HEK293 (cell line): ENCODE measurements at regions not wholly inside any gene's neighbourhood (a gene's known extent, or its start where the extent isn't known, plus 50 kb on each side); places are given as distances from the start of the nearest gene placed in this dataset.

Source experiments
- REST ChIP-seq: fragments of 450-650 bp; formaldehyde crosslinking; IDR thresholded peaks from 2 replicates; pipeline ENCODE4 v1.5.1; 2016; ENCODE audit warnings: missing biosample characterization, missing genetic modification characterization
- TCF7L2 ChIP-seq: IDR thresholded peaks from 2 replicates; pipeline ENCODE4 v1.6.1; 2011; ENCODE audit warnings: low read depth, mild to moderate bottlenecking, inconsistent platforms, low read length, moderate library complexity, borderline replicate concordance
- ZBTB7A ChIP-seq: fragments of 450-650 bp; formaldehyde crosslinking; IDR thresholded peaks from 2 replicates; pipeline ENCODE4 v1.5.1; 2016; ENCODE audit warnings: low read depth, missing biosample characterization, missing genetic modification characterization
- ZBTB8A ChIP-seq: fragments of 450-650 bp; formaldehyde crosslinking; IDR thresholded peaks from 2 replicates; pipeline ENCODE4 v1.5.1; 2016; ENCODE audit warnings: missing biosample characterization, missing genetic modification characterization
- ZEB2 ChIP-seq: fragments of 450-650 bp; formaldehyde crosslinking; IDR thresholded peaks from 2 replicates; pipeline ENCODE4 v1.5.1; 2016; ENCODE audit warnings: missing biosample characterization, missing genetic modification characterization
- ZNF157 ChIP-seq: fragments of 450-650 bp; formaldehyde crosslinking; IDR thresholded peaks from 2 replicates; pipeline ENCODE4 v1.5.1; 2016; ENCODE audit warnings: missing biosample characterization, missing genetic modification characterization
- TF ChIP-seq, protein P1 (sequence below): fragments of 450-650 bp; formaldehyde crosslinking; IDR thresholded peaks from 2 replicates; pipeline ENCODE4 v1.5.1; 2016; ENCODE audit warnings: missing biosample characterization, missing genetic modification characterization
- TF ChIP-seq, protein P2 (sequence below): fragments of 450-650 bp; formaldehyde crosslinking; IDR thresholded peaks from 2 replicates; pipeline ENCODE4 v1.5.1; 2016; ENCODE audit warnings: missing biosample characterization, missing genetic modification characterization
- TF ChIP-seq, protein P3 (sequence below): fragments of 450-650 bp; formaldehyde crosslinking; optimal IDR thresholded peaks from 2 replicates; pipeline ENCODE3; 2016; ENCODE audit warnings: missing biosample characterization, mild to moderate bottlenecking, missing genetic modification characterization

DNA sequence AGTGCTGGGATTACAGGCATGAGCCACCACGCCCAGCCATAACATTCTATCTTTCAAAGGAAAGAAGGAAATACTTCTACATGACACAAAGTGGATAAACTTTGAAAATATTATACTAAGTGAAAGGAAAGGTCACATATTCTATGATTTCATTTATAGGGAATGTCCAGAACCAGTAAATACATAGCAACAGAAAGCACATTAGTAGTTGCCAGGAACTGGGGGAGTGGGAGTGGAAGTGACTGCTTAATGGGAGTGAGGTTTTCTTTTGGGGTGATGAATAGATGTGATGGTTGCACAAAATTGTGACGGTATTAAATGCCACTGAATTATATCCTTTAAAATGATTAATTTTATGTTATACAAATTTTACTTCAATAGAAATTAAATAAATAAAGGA lies 95.7 kb upstream of the IL15 start:
- TF ChIP-seq, protein P1, sequence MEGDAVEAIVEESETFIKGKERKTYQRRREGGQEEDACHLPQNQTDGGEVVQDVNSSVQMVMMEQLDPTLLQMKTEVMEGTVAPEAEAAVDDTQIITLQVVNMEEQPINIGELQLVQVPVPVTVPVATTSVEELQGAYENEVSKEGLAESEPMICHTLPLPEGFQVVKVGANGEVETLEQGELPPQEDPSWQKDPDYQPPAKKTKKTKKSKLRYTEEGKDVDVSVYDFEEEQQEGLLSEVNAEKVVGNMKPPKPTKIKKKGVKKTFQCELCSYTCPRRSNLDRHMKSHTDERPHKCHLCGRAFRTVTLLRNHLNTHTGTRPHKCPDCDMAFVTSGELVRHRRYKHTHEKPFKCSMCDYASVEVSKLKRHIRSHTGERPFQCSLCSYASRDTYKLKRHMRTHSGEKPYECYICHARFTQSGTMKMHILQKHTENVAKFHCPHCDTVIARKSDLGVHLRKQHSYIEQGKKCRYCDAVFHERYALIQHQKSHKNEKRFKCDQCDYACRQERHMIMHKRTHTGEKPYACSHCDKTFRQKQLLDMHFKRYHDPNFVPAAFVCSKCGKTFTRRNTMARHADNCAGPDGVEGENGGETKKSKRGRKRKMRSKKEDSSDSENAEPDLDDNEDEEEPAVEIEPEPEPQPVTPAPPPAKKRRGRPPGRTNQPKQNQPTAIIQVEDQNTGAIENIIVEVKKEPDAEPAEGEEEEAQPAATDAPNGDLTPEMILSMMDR (tag by site-specific recombination) = no peak
- TF ChIP-seq TCF7L2 = no peak
- TF ChIP-seq ZBTB7A (tag by site-specific recombination) = no peak
- no peak for TF ChIP-seq REST
- TF ChIP-seq ZBTB8A (tag by site-specific recombination) = no peak
- TF ChIP-seq, protein P2, sequence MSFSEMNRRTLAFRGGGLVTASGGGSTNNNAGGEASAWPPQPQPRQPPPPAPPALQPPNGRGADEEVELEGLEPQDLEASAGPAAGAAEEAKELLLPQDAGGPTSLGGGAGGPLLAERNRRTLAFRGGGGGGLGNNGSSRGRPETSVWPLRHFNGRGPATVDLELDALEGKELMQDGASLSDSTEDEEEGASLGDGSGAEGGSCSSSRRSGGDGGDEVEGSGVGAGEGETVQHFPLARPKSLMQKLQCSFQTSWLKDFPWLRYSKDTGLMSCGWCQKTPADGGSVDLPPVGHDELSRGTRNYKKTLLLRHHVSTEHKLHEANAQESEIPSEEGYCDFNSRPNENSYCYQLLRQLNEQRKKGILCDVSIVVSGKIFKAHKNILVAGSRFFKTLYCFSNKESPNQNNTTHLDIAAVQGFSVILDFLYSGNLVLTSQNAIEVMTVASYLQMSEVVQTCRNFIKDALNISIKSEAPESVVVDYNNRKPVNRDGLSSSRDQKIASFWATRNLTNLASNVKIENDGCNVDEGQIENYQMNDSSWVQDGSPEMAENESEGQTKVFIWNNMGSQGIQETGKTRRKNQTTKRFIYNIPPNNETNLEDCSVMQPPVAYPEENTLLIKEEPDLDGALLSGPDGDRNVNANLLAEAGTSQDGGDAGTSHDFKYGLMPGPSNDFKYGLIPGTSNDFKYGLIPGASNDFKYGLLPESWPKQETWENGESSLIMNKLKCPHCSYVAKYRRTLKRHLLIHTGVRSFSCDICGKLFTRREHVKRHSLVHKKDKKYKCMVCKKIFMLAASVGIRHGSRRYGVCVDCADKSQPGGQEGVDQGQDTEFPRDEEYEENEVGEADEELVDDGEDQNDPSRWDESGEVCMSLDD = no peak
- no peak for TF ChIP-seq ZEB2 (tag by site-specific recombination)
- no peak for TF ChIP-seq ZNF157 (tag by site-specific recombination)
- TF ChIP-seq, protein P3, sequence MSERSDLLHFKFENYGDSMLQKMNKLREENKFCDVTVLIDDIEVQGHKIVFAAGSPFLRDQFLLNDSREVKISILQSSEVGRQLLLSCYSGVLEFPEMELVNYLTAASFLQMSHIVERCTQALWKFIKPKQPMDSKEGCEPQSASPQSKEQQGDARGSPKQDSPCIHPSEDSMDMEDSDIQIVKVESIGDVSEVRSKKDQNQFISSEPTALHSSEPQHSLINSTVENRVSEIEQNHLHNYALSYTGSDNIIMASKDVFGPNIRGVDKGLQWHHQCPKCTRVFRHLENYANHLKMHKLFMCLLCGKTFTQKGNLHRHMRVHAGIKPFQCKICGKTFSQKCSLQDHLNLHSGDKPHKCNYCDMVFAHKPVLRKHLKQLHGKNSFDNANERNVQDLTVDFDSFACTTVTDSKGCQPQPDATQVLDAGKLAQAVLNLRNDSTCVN (tag by site-specific recombination) = no peak
